Posterior cingulate gyrus (tissue), 11 donors: ENCODE measurements at regions not wholly inside any gene's neighbourhood (a gene's known extent, or its start where the extent isn't known, plus 50 kb on each side); places are given as distances from the start of the nearest gene placed in this dataset.
"Not testable (repeated sequence)": the region's sequence is repeated elsewhere in the genome, so short reads cannot be mapped to it uniquely, and the experiment has no call there.

Experiments used
- DNase-seq, 10 donors: peaks; one replicate each; pipeline versions ENCODE4 v3.0.0 to v3.0.0-alpha.2; 2020 to 2021; ENCODE audit warnings: mixed read lengths in 3 of 10
- intact Hi-C: fragments of 100-400 bp; cut with DNase I; formaldehyde crosslinking; loops from one replicate; pipeline ENCODE4 v1.15.1; 2023

DNA sequence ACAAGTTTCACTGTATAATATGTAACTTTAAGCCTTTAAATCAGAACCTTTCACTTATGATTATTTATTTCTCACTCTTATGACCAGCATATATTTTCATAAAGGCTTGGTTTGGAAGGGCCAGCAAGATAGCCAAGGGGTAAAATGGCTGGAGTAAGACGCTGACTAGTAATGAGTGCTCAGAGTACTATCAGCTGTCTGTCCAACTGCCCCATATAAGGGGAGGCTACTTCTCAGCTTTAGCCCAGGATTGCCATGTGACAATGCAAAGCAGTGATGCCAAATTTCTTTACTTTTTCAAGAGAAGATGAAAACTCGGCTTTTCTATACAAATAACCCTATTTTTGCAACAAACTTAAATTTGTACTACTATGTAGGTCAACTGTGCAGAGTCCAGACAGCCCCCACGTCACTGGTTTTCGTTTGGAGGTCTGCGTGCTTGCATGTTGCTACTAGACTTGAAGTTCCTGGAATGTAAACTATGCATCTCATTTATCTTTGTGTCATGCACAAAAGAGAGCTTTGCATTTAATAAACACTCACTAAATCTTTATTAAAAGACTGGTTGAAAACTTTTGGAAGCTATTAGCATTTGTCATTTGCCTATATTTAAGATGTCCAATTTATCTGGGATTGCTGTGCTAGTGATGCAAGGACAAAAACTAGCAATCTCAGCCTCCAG is 110.4 kb downstream of the TNFSF18 start:
- intact Hi-C loops = no loop called here
- DNase-seq = no peak

DNA sequence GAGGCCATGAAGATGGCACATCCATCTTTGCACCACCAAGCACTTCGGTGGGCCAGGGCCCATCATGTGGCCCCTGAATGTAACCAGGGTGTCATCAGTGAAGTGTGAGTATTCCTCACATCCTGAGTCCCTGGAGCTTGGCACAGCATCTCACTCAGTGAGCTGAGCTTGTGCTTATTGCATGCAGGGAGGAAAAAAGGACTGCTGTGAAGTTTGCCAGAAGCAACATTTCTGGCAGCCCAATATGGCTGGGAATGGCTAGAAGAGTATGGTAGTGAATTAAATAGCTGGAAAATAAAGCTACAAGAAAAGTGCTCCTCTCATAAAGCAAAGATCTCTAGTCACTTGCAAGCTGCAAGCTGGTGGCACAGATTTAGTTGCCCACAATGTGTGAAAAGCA is 109.3 kb downstream of the TNFSF18 start:
- peak in 3 of 10 donors; percentile 8 to 59 (median 12) for DNase-seq
- intact Hi-C loops = no loop called here

DNA sequence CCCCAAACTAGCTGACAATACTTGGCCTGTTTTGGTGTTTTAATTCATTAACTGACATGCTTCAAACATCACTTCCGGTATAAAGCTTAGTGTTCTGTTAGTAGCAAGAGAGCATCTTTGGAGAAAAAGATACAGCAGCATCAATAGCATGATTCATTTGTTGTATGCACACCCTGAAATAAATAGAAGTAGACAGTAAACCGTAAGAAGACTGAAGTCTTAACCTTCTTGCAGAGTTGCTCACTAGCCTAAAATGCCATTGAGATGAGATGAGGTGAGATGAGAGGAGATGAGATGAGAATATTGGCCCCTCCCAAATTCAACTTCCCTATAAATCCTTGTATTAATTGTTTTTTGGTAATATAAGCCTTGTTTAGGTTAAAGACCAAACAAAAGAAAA is 108.8 kb downstream of the TNFSF18 start:
- DNase-seq = no peak
- intact Hi-C loops = no loop called here

DNA sequence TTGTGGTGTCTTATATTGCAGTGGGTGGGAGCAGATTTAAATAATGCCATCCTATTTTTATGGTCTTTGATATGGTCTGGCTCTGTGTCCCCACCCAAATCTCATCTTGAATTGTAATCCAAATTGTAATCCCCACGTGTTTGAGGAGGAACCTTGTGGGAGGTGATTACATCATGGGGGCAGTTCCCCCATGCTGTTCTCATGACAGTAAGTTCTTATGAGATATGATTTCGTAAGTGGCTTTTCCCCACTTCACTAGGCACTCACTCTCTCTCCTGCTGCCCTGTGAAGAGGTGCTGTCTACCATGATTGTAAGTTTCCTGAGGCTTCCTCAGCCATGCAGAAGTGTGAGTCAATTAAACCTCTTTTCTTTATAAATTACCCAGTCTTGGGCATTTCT is 107.6 kb downstream of the TNFSF18 start:
- DNase-seq, intact Hi-C loops: not testable (repeated sequence)

DNA sequence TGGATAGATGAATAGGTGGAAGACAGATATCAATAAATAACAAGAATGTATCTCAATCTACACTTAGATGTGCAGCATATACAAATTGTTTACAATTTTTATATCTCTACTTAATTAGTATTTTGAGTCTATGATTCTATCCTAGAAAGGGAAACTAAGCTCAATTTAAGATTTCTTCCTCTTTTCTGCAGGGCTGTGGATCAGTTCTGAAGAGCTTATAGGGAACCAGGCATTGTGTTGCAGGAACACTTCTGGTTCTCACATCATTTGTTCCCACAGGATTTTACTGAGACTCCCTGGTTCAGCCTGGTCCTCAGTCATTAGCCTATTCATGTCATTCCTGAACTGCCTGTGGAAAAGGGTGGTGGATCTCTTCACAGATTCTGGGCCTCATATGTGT is 105.8 kb downstream of the TNFSF18 start:
- no peak for DNase-seq
- intact Hi-C loops = no loop called here

DNA sequence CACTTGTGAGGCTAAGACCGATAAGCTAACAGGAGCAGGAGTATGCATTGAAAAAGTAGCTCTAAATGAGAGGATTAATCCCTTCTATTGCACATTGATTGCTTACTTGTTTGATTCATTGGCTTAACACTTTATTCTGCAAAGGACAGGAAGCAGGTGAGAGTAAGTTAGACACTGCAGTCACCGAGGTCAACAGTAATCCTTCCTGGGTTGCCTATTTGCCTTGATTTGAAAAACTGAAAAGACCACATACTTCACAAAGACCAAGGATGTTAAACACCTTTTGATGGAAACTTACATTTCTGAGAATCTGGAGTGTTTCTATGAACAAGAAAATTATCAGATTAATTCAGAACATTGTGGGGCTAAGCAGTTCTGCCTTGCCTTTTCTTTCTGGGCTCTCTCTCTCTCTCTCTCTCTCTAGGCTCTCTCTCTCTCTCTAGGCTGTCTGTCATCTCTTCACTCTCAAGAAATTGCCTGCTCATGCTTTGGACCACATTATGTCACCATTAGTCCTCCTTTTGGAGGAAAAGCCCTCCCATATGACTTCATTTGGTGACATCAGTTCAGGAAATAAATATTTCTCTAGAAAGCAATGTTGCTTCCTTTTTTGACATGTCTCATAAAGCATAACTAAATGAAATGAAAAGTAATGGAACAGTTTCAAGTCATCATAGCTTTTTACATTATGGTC is 103.8 kb downstream of the TNFSF18 start:
- intact Hi-C loops = no loop called here

DNA sequence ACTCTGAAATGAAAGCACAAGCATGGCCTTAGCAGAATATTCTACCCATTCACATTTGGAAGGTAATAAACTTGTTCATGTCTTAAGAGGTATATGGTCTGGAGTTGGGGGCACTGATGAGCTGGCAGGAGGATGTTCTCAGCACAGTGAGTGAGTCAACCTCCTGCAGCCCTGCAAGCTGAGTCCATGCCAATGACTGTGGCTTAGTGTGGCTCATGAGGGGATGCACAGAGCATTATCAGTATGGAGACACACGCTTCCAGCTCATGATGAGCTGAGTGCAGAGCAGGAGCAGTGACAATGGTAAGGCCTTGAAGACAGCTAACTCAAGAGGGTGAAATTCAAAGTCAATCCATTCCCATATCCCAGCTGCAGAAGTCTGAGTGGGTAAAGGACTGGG is 102.3 kb downstream of the TNFSF18 start:
- intact Hi-C loops = no loop called here
- no peak for DNase-seq

More for the DNA sequence above, 103.8 kb downstream of the TNFSF18 start:
- DNase-seq = no peak

DNA sequence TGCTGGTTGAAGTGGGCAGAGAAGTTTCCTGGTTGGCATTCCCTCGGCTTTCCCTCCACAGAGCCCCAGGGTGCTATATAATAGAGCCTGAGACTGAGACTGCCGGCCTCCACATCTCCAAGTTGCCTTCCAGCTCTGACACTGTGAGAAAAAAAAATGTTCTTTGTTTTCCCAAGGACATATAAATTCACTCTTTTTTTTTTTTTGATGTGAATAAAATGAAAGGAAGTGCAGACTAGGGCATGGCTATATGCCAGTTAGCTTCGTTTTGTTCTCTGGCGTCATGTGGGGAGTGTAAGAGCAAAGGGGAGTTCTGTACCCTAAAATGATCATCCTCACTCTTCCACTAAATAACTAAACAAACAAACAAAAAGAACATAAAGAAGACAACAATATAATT is 101.6 kb downstream of the TNFSF18 start:
- no peak for DNase-seq
- intact Hi-C loops = no loop called here

DNA sequence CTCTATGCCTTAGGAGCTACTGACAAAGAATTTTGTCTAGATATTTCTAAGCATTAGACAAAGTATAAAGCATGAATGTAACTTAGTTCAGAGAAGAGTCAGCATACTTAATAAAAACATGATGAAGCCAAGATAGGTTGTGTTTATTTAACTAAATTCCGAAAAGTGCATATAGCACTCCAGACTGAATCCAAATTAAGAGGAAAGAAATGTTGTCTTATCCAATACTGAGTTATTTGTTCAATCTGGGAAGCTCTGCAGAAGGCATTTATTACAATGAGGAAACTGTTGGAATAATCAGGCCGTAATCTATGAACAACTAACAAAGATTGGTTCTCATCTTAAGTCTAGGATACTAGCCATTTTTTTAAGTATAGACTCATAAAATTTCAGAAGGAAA is 100.2 kb downstream of the TNFSF18 start:
- intact Hi-C loops = no loop called here
- DNase-seq = no peak

DNA sequence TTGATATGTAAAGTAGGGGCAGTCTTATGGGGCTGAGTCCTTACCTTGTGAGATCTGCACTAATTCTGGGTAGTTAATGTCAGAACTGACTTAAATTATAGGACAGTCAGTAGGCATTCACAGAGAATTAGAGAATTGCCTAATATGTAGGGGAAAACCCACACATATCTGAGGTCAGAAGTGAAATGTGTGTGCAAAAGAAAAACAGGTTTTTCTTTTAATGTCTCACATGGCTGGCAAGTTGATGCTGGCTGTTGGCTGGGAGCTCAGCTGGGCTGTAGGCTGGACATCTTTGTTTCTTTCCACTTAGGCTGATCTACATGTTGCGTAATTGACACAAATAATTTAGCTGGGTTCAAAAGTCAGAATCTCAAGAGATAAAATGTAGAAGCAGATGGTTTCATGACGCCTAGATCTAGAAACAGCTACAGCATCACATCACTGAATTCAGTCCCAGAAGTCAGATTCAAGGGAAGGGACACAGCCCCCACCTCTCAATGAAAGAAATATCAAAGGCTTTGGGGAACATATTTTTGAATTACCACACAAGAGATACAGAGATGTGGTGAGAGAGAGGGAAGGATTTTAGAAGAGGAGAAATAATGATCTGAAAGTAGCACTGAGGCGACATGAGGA is 98.9 kb downstream of the TNFSF18 start:
- DNase-seq = no peak
- intact Hi-C loops = no loop called here

DNA sequence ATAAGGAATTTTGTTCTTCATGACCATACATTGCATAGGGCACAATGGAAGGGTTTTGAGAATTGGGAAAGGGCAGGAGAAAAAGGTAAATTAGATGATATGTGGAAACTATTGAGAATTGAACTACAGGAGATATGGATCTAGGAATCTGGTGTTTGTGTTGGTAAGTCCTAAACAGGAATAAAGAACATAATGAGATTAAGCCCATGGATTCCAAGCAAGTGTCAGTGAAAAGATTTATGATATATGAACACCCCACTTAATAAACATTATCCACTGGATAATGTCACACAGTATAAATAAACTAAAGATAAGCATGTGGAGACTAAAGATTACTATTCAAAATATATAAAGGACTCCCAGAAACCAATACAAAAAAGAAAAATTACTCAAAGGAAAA is 98.2 kb downstream of the TNFSF18 start:
- intact Hi-C loops = no loop called here
- DNase-seq = no peak

DNA sequence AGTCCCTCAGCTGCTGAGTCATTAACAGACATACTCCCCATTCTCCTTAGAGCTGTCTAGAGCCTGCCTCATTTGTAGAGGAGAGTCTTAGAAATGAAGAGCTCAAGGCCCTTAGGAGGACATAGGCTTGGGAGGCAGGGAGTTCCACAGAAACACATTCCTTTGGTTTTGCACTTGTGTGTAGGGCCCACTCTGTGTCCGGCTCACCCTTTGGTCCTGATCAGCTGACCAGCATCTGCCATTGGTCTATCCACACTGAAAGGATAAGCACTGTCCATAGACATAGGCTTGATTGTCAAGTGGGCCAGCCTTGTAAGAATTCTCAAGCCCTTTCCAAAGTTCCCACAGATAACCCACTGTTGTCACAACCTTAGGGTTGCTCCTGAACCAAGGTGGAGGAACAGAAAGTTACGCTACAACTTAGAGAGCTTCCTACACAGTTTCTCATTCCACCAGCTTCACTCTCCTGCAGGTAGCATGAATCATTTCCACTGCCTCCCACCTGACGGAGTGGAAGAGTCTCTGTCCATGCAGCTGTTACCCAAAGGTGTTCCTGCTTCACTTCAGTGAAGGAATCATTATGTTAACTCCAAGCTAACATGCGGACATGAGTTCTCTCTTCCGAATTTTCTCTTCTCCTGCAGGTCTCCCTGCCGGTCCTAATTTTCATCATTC is 96.1 kb downstream of the TNFSF18 start:
- DNase-seq = no peak
- intact Hi-C loops = no loop called here

DNA sequence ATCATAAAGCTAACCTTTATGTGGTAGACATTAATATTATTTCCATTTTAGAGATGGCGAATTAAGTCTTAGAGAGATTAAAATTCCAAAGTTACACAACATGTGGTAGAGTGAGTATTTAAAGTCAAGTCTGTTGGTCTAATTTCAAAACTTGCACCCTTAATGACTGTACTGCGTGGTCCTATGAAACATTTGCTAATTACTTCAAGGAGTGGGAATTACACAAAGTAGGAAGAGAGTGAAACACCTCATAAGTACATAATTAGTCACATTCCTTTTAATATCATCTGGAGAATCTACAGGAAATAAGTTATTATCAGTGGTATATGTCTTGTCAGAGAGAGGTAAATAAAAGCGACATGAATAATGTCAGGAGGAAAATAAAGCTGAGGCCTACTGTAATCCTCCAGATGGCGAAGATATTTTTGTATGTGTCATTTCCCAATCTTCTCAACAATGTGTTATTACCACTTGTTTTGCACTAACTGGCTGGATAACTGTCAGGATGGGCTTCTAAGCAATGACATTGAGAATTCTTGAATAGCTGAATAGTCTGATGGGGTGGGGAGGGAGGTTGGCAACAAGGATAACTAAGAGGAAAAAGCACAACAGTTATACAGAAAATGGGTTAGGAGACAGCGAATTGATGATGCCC is 95.5 kb downstream of the TNFSF18 start:
- DNase-seq = no peak
- intact Hi-C loops = no loop called here

DNA sequence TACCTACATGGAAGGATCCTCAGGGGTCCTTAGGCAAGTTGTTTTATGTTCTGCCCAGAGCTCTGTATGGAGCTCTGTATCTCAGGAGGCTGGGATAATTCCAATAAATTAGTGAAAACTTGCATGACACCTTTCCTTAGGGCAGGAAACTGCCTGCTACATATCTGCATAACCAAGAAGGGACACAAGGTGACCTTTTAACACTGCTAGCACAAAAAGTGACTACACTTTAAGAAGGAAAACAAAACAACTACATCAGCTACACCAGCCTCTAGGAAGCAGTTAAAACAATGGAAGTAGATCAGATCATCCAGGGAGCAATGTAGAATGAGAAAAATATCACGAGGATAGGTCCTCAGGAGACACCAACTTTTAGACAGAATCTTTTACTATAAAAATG is 93.9 kb downstream of the TNFSF18 start:
- no peak for DNase-seq
- intact Hi-C loops = no loop called here

DNA sequence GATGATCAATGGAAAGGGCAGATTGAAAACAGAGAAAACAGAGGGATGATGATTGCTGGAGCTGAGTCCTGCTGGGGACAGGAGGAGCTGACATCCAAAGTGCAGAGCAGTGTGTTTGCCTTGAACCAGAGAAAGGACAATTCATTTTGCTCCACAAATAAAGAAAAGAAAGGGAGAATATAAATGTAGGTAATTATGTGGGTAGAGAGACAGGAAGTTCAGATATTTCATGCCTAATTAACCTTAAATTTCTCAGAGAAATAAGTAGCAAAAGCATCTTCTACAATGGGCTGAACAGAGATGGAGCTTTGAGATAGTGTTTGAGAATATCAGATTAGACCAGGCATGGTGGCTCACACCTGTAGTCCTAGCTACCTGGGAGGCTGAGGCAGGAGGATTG is 93.2 kb downstream of the TNFSF18 start:
- intact Hi-C loops = no loop called here
- no peak for DNase-seq

DNA sequence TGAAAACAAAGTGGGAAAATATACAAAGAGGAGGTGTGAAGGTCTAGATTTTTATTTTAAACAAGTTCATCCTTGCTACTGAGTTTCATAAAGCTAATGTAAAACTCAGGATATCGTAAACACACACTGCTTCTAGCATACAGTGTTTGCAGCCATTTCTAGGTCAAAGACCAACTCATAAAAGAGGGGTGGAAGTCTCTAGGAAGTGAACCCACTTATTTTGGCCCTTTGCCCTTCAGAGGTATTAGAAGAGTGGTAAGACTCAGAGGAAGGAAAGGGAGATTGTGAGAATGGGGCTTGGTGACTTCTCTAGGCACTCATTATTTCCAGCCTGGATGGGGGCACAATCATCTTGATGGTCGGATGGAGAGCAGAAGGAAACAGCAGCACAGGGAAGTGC is 91.2 kb downstream of the TNFSF18 start:
- no peak for DNase-seq
- intact Hi-C loops = no loop called here

DNA sequence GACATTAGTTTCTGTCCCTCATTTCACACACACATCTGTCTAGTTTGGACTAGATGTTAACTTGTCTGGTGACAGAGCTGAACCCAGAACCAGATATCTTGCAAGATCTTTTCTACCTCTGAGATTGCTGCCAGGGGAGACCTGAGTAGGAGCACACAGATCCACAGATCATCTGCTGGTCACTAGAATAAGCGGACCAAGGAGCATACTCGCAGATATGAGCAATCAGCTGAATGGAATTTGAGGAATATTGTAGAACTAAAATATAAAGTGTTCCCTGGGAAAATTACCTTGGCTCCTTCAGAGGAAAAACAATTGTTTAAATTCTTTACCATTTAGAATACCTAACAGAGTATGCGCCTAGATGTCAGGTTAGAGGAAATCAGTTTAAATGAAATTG is 90.7 kb downstream of the TNFSF18 start:
- intact Hi-C loops = no loop called here

DNA sequence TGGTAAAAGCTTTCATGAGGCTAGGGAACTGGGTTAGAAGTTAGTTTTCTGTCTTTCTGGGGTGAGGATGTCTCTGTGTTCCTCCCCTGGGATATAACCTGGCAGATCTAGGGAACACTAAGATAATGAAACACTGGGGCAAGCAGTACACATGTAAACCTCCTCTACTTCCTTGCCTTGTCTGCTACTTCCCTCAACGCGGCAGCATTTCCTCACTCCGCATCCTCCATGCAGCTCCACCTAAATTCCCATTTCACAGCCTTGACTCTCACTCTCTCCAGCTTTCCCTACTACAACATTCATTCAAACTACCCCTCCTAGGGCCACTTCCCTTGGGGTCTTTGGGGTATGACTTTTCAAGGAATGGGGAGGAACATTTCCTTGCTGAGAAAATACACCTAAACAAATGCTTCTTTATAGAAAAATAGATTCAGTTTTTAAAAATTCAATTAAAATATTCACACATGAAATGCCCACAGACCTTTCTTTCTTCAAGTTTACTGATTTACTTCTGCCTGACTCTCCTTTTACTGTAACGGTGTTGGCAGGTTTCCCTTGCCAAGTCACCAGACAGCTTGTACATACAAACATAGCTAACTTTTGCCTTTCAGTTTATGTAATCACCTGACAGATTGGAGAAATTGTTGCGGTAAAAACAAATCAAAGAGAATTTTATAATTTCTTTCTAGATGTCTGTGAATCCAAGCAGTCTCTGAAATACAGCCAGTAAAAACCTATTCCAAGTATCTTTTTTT is 90.1 kb downstream of the TNFSF18 start:
- DNase-seq = no peak
- intact Hi-C loops = no loop called here

More for the DNA sequence above, 90.7 kb downstream of the TNFSF18 start:
- DNase-seq = no peak

DNA sequence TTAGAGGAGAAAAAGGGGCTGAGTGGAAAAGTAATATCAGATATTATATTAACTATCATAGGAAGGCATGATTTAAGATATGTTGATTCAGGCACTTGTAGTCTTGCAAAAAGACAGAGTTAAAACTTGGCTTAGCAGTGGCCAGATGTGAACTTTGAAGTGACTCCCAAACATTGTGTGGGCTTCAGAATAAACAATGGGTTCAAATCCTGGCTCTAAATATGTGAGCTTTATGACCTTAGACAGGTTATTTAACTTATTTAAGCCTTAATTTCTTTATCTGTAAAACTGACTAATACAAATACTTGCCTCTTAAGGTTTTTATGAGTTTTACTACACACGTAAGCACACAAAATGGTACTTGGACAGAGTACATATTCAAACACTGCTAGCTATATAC is 85.9 kb downstream of the TNFSF18 start:
- intact Hi-C loops = no loop called here
- no peak for DNase-seq

DNA sequence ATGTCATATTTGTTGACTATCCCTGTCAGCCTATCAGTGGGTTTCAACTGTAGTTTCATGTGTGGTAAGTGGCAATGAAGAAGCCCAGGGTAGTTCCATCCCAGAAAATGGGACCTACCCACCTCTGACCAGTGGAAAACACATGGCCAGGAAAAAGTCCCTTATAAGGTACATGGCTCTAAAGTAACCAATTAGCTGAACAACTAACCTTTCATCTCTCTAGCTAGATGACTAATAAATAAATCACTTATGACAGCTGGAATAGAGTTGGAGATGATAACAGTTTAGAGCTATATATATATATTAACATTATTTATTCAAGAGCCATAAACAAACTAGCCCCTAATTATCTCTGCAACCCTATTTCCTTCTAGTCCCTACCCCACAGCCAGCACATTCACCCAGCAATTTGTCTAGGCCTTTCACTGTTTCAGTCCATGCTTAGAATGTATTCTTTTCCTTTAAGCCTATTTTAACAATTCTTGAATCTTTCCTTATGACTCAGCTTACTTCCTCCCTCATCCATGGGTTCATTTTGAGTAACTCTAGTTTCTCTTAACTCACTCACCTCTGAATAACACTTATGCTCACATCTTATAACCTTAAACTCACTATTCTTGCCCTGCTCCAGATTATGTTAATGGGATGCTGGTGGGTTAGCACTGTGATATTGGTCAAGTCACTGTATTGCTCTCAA is 83.7 kb downstream of the TNFSF18 start:
- intact Hi-C loops = no loop called here
- no peak for DNase-seq
